ENCODE measurements at regions not wholly inside any gene's neighbourhood (a gene's known extent, or its start where the extent isn't known, plus 50 kb on each side); places are given as distances from the start of the nearest gene placed in this dataset.

- Histone ChIP-seq H3K9me3 (ENCODE audit: control insufficient read depth in 4 of 4, insufficient read depth in 3 of 4, low read length in 3 of 4) (peaks cover 0 to 4% (median 0%) of the 10 kb centered on the region in 4 donors), H3K27ac (ENCODE audit: low read depth in 1 of 2, low read length in 1 of 2) (no peak overlapping the region), H3K9ac (ENCODE audit: insufficient read depth in 1 of 2, low read length in 2 of 2) (no peak overlapping the region), H3K4me3 (no peak overlapping the region), H3K4me1 (ENCODE audit: control insufficient read depth in 5 of 5, insufficient read depth in 5 of 5, low read length in 5 of 5) (peaks cover 0 to 2% (median 0%) of the 10 kb centered on the region in 5 donors), H3K27me3 (ENCODE audit: control insufficient read depth in 3 of 3, insufficient read depth in 3 of 3, low read length in 2 of 3) (no peaks in the 10 kb centered on the region), H3K36me3 (ENCODE audit: control insufficient read depth in 4 of 4, insufficient read depth in 4 of 4, low read length in 4 of 4) (no peaks in the 10 kb centered on the region)
- ATAC-seq (ENCODE audit: insufficient read depth, low FRiP score), result no peak
- DNase-seq, result no peak
- 61 to 75% methylated on average over 3 of the region's 3 CpGs for WGBS, 2 donors
- no peak for TF ChIP-seq CTCF (IDR thresholded peaks at IDR 0.05; ENCODE audit: control extremely low read depth, extremely low read depth)
These were observed 101.1 kb upstream of the LHCGR start for GRCh38 chr2:48856657-48857056.

DNA sequence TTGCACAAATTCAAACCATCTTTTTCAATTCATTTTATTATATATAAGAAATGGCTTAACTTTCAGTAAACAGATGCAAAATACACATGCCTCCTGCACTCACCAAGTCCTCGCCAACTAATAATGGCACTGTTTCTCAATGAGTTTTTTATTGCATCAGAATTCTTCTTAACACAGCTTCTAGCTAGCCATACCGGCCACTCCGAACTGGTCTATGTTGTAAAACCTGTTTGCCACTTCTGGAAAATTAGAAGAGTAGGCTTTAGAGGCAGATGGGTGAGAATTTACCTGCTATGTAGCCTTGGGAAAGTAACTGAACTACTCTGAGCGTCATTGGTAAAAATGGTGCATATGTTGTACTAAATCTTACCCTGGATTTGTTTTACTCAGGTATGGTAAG lies 100.6 kb upstream of the LHCGR start:
- H3K27ac ChIP-seq (ENCODE audit: low read depth in 1 of 2, low read length in 1 of 2), result no peak overlapping the region
- no peaks in the 10 kb centered on the region for H3K36me3 ChIP-seq (ENCODE audit: control insufficient read depth in 4 of 4, insufficient read depth in 4 of 4, low read length in 4 of 4)
- WGBS, 2 donors, result 72 to 88% methylated on average over 4 of the region's 4 CpGs
- no peak for TF ChIP-seq CTCF (IDR thresholded peaks at IDR 0.05; ENCODE audit: control extremely low read depth, extremely low read depth)
- peak in 2 of 3 donors; percentile 4 to 39 for DNase-seq
- peak; percentile 41 for ATAC-seq (ENCODE audit: insufficient read depth, low FRiP score)
- peaks cover 0 to 4% (median 0%) of the 10 kb centered on the region in 4 donors for H3K9me3 ChIP-seq (ENCODE audit: control insufficient read depth in 4 of 4, insufficient read depth in 3 of 4, low read length in 3 of 4)
- H3K4me1 ChIP-seq (ENCODE audit: control insufficient read depth in 5 of 5, insufficient read depth in 5 of 5, low read length in 5 of 5), result peaks cover 0 to 2% (median 0%) of the 10 kb centered on the region in 5 donors
- no peaks in the 10 kb centered on the region for H3K27me3 ChIP-seq (ENCODE audit: control insufficient read depth in 3 of 3, insufficient read depth in 3 of 3, low read length in 2 of 3)
- H3K9ac ChIP-seq (ENCODE audit: insufficient read depth in 1 of 2, low read length in 2 of 2), result no peak overlapping the region
- no peak overlapping the region for H3K4me3 ChIP-seq

- DNase-seq (no peak), ATAC-seq (ENCODE audit: insufficient read depth, low FRiP score) (no peak)
- no peaks in the 10 kb centered on the region for H3K27me3 ChIP-seq (ENCODE audit: control insufficient read depth in 3 of 3, insufficient read depth in 3 of 3, low read length in 2 of 3)
- no peaks in the 10 kb centered on the region for H3K9me3 ChIP-seq (ENCODE audit: control insufficient read depth in 4 of 4, insufficient read depth in 3 of 4, low read length in 3 of 4)
- no peak for TF ChIP-seq CTCF (IDR thresholded peaks at IDR 0.05; ENCODE audit: control extremely low read depth, extremely low read depth)
- H3K9ac ChIP-seq (ENCODE audit: insufficient read depth in 1 of 2, low read length in 2 of 2), result no peak overlapping the region
- H3K4me3 ChIP-seq, result no peak overlapping the region
- no peak overlapping the region for H3K27ac ChIP-seq (ENCODE audit: low read depth in 1 of 2, low read length in 1 of 2)
- peaks cover 0 to 2% (median 0%) of the 10 kb centered on the region in 5 donors for H3K4me1 ChIP-seq (ENCODE audit: control insufficient read depth in 5 of 5, insufficient read depth in 5 of 5, low read length in 5 of 5)
- no peaks in the 10 kb centered on the region for H3K36me3 ChIP-seq (ENCODE audit: control insufficient read depth in 4 of 4, insufficient read depth in 4 of 4, low read length in 4 of 4)
- WGBS, 2 donors, result 59 to 85% methylated on average over 2 of the region's 2 CpGs
These were observed 99.6 kb upstream of the LHCGR start for GRCh38 chr2:48855142-48855541.

DNA sequence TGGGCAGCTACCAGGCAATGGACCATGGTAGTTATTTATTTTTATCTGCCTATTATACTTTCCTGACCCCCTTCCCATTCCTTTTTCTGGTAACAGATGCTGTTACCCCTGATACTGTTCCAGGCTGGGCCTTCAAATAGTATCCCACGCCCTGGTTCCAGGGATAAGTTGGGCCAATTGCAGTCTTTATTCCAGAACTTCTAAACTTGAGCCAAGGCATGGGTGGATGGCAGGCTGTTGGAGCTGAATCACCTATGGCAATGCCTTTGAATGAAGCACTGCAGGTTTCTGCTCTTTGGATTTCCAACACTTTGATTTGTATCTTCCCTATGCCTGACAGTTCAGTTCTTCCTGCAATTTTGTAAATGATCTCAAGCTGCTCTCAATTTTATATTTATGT lies 99.2 kb upstream of the LHCGR start:
- H3K9ac ChIP-seq (ENCODE audit: insufficient read depth in 1 of 2, low read length in 2 of 2), result no peak overlapping the region
- DNase-seq, result no peak
- H3K4me3 ChIP-seq, result no peak overlapping the region
- H3K27me3 ChIP-seq (ENCODE audit: control insufficient read depth in 3 of 3, insufficient read depth in 3 of 3, low read length in 2 of 3), result no peaks in the 10 kb centered on the region
- WGBS, 2 donors, result 71 to 81% methylated on average over 1 of the region's 1 CpG
- H3K36me3 ChIP-seq (ENCODE audit: control insufficient read depth in 4 of 4, insufficient read depth in 4 of 4, low read length in 4 of 4), result no peaks in the 10 kb centered on the region
- H3K27ac ChIP-seq (ENCODE audit: low read depth in 1 of 2, low read length in 1 of 2), result no peak overlapping the region
- ATAC-seq (ENCODE audit: insufficient read depth, low FRiP score), result no peak
- no peak for TF ChIP-seq CTCF (IDR thresholded peaks at IDR 0.05; ENCODE audit: control extremely low read depth, extremely low read depth)
- no peaks in the 10 kb centered on the region for H3K9me3 ChIP-seq (ENCODE audit: control insufficient read depth in 4 of 4, insufficient read depth in 3 of 4, low read length in 3 of 4)
- peaks cover 0 to 2% (median 0%) of the 10 kb centered on the region in 5 donors for H3K4me1 ChIP-seq (ENCODE audit: control insufficient read depth in 5 of 5, insufficient read depth in 5 of 5, low read length in 5 of 5)

All from lung (tissue), 11 donors.